A549 (cell line): ENCODE measurements at regions not wholly inside any gene's neighbourhood (a gene's known extent, or its start where the extent isn't known, plus 50 kb on each side); places are given as distances from the start of the nearest gene placed in this dataset.

Experiments used
- JUNB ChIP-seq: fragments of >200 bp; sonication (Bioruptor Twin); formaldehyde crosslinking; IDR thresholded peaks from 2 replicates; pipeline ENCODE4 v1.6.1; 2016
- MYC ChIP-seq: IDR thresholded peaks from 2 replicates; pipeline ENCODE4 v1.6.1; 2012; ENCODE audit warnings: mild to moderate bottlenecking, inconsistent platforms, low read length, improper control_type of control experiment, borderline replicate concordance
- NPAS2 ChIP-seq: fragments of 250-450 bp; sonication (Bioruptor Pico); IDR thresholded peaks from 2 replicates; pipeline ENCODE4 v1.8.0; 2022; ENCODE audit warnings: mild to moderate bottlenecking, moderate library complexity, borderline replicate concordance
- POLR2A ChIP-seq: IDR thresholded peaks from 2 replicates; pipeline ENCODE4 v1.6.1; 2012; ENCODE audit warnings: mild to moderate bottlenecking, low read length
- TF ChIP-seq, protein P1 (sequence below): fragments of >200 bp; sonication (Bioruptor Twin); formaldehyde crosslinking; IDR thresholded peaks from 3 replicates; pipeline ENCODE4 v1.5.1; 2016

- no peak for TF ChIP-seq JUNB
- no peak for TF ChIP-seq POLR2A
- no peak for TF ChIP-seq MYC
- TF ChIP-seq, protein P1, sequence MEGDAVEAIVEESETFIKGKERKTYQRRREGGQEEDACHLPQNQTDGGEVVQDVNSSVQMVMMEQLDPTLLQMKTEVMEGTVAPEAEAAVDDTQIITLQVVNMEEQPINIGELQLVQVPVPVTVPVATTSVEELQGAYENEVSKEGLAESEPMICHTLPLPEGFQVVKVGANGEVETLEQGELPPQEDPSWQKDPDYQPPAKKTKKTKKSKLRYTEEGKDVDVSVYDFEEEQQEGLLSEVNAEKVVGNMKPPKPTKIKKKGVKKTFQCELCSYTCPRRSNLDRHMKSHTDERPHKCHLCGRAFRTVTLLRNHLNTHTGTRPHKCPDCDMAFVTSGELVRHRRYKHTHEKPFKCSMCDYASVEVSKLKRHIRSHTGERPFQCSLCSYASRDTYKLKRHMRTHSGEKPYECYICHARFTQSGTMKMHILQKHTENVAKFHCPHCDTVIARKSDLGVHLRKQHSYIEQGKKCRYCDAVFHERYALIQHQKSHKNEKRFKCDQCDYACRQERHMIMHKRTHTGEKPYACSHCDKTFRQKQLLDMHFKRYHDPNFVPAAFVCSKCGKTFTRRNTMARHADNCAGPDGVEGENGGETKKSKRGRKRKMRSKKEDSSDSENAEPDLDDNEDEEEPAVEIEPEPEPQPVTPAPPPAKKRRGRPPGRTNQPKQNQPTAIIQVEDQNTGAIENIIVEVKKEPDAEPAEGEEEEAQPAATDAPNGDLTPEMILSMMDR, result peak; percentile 52
- TF ChIP-seq NPAS2 (CRISPR knock-in tag), result no peak
Observed at GRCh38 chrX:8971116-8971515, 62.8 kb downstream of the FAM9B start.
